Ecto neural progenitor cell (in vitro differentiated cells): ENCODE measurements at regions not wholly inside any gene's neighbourhood (a gene's known extent, or its start where the extent isn't known, plus 50 kb on each side); places are given as distances from the start of the nearest gene placed in this dataset.

Source experiments
- DNase-seq: peaks from one replicate; pipeline ENCODE4 v3.0.0-alpha.2; 2018; ENCODE audit warnings: low spot score

- DNase-seq = no peak
Measured at GRCh38 chr3:164572436-164572835, 505.9 kb downstream of the SI start.

GRCh38 chr3:164550857-164551256 lies 527.4 kb downstream of the SI start:
- DNase-seq = no peak

DNA sequence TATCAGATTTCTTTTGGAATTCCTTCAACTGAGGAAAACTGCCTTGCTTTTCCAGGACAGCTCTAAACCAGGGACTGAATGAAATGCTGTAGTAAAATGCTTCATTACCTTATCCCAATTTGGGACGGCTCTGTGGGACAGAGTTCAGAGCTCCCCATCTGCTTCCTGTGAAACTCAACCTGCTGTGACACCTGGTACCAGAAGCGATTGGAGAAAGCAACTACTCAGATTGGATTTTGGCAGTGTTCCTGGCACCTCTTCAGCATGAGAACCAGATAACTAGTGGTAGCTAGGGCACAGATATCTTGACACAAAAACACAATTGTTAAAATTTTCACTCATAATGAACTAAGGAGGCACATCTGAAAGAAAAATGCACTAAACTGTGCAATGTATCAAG lies 539.1 kb downstream of the SI start:
- no peak for DNase-seq

DNA sequence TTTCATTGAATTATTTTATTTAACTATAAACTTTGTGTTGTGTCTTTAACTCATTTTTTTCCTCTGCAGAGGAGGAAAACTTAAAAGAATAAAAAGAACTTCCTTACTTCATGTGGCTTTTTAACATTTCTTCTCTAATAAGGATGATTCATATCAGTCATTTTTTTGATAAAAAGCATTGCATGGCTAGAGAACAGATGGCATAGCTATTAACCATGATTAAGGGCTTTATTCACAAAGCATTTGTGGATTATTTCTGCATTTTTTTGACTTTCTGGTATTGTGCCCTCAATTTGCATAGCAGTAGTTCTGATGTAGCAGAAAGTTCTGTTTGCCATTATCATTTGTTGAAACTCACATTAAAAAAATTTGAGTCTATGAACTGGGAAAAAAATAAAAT lies 540.8 kb downstream of the SI start:
- no peak for DNase-seq

- no peak for DNase-seq
Measured at GRCh38 chr3:164533275-164533674, 545.0 kb downstream of the SI start.

DNA sequence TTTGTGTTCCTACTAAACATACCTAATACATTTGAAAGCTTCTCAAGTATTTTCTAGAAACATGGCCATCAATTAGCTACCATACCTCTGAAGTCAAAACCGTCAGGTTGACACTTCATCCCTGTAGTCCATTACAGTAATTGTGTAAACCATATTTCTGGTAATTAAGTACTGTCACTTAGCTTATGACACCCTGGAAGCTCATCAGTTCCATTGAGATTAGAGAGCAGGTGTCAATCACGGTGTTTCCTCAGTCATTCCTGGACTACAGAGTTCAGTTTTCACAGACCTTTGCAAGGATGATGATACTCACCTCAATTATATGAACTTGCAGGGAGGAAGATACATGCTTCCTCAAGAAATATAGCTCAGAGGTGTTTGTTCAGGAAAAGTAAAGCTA lies 552.0 kb downstream of the SI start:
- DNase-seq = no peak

GRCh38 chr3:164524201-164524600 lies 554.1 kb downstream of the SI start:
- DNase-seq = no peak

DNA sequence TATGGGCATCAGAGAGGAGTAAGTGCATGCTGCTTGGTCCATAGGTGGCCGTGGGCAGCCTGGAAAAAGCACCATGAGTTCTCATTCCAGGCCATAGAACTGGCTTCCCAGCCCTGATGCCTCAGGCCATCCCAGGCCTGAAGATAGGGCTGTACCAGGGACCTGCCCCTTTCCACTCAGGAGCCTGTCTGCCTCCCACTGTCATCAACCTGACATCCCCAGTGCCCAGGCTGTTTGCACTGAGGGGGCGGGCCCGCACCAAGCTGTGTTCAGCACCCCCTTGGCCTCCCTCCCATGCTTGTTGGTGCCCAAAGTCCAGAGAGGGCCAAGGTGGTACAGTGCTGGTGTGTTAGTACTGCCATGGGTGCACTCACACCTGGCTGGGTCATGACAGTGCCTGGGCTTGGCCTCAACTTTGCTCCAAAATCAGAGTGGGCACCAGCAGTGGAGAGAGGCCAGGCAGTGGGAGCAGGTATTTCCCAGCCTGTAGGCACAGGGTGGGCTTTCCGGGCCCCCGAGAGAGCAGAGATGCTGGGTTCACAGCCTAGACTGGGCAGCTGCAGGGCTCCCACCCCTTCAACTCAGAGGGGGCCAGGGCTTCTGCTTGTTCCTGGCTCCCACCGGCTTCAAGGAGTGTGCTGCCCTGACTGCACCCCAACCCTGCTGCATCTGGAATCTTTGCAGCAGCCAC lies 556.1 kb downstream of the SI start:
- DNase-seq = no peak

GRCh38 chr3:164521644-164522043 lies 556.7 kb downstream of the SI start:
- no peak for DNase-seq

GRCh38 chr3:164521139-164521538 lies 557.2 kb downstream of the SI start:
- no peak for DNase-seq

- DNase-seq = no peak
Measured at GRCh38 chr3:164515256-164515655, 563.0 kb downstream of the SI start.

- no peak for DNase-seq
Measured at GRCh38 chr3:164514576-164514975, 563.7 kb downstream of the SI start.

DNA sequence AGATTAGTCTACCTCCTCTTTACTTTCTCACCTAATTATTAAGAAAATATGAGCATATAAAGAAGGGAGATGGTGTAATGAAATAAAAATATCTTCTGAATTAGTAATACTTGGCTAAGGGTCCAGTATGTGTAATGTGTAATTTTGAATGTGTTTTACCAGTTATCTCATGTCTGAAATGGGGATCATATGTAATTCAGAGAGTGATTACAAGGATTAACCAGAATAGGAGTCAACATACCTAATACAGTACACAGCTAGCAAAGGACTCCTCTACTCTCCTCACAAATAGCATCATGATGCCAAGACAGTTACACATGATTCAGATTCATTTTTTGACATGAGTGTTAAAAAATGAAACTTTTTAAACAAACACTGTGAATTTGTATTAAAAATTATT lies 570.4 kb downstream of the SI start:
- no peak for DNase-seq

GRCh38 chr3:164498917-164499316 lies 579.4 kb downstream of the SI start:
- no peak for DNase-seq

DNA sequence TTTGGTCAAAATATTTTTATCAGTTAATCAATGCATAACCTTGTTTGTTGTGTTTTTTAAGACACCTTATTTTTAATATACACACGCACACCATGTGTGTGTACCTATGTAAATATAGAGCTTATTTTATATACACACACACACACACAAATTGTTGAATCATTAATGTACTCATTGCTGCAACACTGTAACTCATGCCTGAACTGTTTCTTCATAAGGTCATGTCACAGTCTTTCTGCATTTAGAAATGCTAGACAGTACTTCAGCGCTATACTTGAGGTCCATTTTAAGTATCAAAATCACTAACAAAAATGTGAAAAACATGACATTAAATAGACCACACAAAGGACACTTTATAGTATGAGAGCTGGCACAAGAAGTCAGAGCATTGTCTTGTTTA lies 589.4 kb downstream of the SI start:
- no peak for DNase-seq

- no peak for DNase-seq
Measured at GRCh38 chr3:164486150-164486549, 592.1 kb downstream of the SI start.

GRCh38 chr3:164479978-164480377 lies 598.3 kb downstream of the SI start:
- no peak for DNase-seq

DNA sequence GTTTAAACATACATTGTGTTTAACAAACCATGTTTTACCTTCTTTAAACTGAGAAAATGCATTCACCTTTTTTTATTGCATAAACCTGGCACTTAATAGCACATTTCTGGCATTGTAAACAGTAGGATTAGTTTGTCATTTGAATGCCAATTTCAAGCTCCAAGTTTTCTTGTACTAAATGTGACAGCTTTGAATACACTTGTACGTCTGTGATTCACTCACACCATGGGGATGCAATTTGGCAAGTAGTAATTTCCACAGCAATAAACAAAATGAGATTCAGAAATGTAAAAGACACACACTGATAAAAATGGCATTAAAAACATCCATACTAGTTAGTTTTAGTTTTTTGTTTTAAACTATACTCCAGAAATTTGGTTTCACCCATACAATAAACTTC lies 598.9 kb downstream of the SI start:
- no peak for DNase-seq

DNA sequence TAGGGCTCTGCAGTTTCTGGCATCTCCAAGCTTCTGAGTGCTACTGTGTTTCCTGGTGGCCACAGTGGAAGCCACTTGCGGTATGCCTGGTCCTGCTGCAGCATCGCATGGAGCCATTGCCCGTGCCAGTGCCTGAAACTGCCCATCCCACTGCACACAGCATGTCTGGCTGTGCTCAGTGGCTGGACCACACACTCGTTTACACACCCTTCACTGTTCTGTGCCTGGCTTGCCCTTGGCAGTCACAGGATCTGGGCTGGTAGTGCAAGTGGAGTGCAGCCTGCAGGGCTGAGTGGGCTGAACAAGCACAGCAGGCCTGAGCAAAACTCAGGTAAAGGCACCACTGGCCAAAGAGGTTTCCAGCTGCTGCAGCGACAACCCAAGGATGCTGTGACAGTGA lies 600.0 kb downstream of the SI start:
- DNase-seq = no peak

DNA sequence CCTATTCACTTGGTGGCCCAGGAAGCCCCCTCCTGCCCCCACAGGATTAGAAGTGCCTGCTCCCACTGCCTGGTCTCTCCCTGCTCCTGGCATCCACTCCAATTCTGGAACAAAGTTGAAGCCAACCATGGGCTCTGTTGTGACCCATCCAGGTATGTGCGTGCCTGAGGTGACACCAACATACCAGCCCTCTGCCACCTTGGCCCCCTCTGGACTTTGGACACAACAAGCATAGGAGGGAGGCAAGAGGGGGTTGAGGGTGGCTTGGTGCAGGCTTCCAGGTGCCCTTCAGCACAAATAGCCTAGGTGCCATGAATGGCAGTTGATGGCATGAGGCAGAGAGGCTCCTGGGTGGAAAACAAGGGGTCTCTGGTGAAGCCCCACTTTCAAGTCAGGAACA lies 600.9 kb downstream of the SI start:
- DNase-seq = no peak

GRCh38 chr3:164476631-164477030 lies 601.7 kb downstream of the SI start:
- no peak for DNase-seq

DNA sequence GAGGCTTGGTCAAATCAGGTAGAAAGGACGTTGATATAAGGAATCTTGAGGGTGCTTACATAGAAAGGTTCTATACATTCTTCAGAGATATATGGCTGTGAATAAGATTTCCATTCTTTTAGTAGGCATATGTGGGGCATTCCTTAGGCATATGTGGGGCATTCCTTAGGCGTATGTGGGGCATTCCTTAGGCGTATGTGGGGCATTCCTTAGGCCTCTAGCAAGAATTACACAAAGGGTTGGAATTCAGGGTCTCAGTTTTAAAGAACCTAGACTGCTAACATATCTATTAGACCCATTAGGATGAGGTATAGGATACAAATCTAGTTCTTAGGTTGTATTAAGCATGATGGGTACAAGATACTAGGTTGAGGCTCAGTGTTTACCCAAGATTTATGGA lies 607.8 kb downstream of the SI start:
- DNase-seq = no peak

DNA sequence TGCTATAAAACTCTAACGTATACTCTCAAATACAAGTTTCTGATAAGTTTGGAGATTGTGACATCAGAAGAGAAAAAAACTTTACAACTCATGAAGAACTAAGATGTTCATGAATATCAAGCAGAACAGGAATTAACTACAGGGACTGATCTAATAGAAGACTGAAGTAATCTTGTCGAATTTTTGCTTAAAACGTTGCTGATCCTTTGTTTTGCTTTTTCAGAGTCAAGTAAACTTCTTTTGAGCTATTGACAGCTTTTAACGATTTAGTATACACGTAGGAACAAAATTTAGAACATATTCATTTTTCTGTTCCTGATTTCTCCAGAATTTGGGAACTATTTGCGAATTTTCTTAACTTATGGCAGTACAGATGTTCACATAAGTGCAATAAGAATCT lies 610.2 kb downstream of the SI start:
- DNase-seq = no peak

DNA sequence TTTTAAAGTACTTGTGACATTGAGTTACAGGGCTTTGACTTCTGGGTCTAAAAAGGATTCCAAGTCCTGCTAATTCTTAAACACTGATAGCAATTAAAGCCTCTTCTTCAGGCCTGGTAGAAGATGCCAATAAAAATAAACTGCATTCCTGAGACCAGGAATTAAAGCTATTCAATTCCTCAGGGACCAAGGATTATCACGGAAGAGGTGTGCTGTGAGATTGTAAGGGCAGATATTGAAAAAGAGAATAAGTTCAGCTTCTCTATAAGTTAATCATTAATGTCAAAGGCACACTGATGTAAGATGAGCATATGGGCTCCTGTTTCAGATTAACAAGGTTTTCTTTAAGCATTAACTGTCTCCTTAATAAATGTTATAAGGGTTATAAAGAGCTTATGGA lies 611.3 kb downstream of the SI start:
- no peak for DNase-seq

DNA sequence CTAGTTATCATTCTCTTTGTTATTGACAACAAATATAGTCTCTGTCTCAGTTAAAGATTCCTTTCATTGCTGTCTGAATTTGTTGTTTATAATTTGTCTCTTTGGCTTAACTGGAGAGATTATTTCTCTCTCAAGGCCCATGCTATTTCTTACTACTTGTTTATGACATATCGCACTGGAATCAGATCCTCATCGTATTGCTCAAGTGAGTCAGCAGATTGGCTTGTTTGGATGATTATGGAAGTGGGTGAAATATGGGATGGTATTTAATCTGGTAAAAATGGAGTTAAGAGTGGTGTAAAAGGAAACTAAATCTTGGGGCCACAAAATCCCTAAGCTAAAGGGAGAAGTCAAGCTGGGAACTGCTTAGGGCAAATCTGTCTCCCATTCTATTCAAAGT lies 613.1 kb downstream of the SI start:
- no peak for DNase-seq
